ENCODE measurements at regions not wholly inside any gene's neighbourhood (a gene's known extent, or its start where the extent isn't known, plus 50 kb on each side); places are given as distances from the start of the nearest gene placed in this dataset.

GRCh38 chr5:141783947-141784296 is 94.3 kb downstream of the PCDH1 start:
- TF ChIP-seq CTCF (IDR thresholded peaks at IDR 0.05) = no peak
- TF ChIP-seq POLR2A (IDR thresholded peaks at IDR 0.05) = no peak
- TF ChIP-seq EP300 (IDR thresholded peaks at IDR 0.05) = no peak
- TF ChIP-seq POLR2AphosphoS5 (IDR thresholded peaks at IDR 0.05) = no peak

Measured in suprapubic skin (tissue), 4 donors.